GM18499 (cell line): ENCODE measurements at regions not wholly inside any gene's neighbourhood (a gene's known extent, or its start where the extent isn't known, plus 50 kb on each side); places are given as distances from the start of the nearest gene placed in this dataset.
"Not testable (repeated sequence)": the region's sequence is repeated elsewhere in the genome, so short reads cannot be mapped to it uniquely, and the experiment has no call there.

Experiments used
- ATAC-seq: cut with Tn5 transposase; IDR thresholded peaks from one replicate; pipeline ENCODE4 v1.9.1; 2021; ENCODE audit warnings: moderate number of reproducible peaks; ENCODE audit not compliant: insufficient read depth, unreplicated experiment

GRCh38 chr2:90173081-90173480 lies 1481.6 kb downstream of the RPIA start:
- not testable (repeated sequence) for ATAC-seq

- ATAC-seq: not testable (repeated sequence)
Measured at GRCh38 chr2:90179591-90179990, 1488.1 kb downstream of the RPIA start.

DNA sequence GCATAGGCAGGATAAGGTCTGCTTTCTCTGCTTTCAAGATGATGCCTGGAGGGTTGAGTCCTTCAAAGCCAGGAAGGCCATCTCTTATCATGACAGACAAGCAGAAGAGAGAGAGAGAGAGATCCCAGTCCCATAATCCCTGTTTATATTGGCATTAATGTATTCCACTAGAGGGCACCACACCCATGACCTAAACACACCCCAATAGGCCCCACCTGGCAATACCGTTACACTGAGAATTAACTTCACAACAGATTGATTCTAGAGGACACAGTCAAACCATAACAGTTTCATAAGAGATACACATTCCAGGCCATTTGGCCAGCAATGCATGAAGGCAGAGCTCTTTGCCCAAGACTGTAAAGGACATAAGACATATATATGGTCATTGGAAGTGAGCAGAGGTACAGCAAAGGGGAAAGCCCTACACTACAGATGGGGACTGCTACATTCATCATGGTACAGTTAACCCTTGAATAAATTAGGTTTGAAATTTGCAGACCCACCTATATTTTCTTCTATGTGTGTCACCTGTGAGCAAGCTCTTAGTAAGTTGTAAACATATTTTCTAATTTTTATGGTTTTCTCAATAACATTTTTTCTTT lies 1516.1 kb downstream of the RPIA start:
- no peak for ATAC-seq

DNA sequence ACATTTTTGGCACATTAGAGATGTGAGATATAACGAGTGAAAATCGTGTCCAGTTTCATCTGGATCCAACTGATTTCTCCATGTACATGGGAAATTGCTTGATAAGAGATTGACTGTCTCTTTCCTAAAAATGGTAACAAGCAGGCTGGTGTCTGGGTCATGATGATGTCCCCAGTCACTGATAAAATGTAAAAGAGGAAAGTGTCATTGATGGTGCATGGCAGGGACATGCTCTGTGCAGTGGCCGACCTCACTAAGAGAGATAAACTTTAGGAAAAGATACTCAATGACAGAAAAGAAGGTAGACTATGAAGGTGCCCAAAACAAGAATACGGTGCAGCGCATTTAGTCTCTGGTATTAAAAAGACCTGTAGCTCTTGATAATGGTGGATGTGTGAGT lies 1517.5 kb downstream of the RPIA start:
- no peak for ATAC-seq

- ATAC-seq: no peak
Measured at GRCh38 chr2:90209806-90210205, 1518.3 kb downstream of the RPIA start.

- not testable (repeated sequence) for ATAC-seq
Measured at GRCh38 chr2:90215880-90216279, 1524.4 kb downstream of the RPIA start.

GRCh38 chr2:90216801-90217200 lies 1525.3 kb downstream of the RPIA start:
- ATAC-seq: not testable (repeated sequence)

- not testable (repeated sequence) for ATAC-seq
Measured at GRCh38 chr2:90218534-90218933, 1527.1 kb downstream of the RPIA start.

DNA sequence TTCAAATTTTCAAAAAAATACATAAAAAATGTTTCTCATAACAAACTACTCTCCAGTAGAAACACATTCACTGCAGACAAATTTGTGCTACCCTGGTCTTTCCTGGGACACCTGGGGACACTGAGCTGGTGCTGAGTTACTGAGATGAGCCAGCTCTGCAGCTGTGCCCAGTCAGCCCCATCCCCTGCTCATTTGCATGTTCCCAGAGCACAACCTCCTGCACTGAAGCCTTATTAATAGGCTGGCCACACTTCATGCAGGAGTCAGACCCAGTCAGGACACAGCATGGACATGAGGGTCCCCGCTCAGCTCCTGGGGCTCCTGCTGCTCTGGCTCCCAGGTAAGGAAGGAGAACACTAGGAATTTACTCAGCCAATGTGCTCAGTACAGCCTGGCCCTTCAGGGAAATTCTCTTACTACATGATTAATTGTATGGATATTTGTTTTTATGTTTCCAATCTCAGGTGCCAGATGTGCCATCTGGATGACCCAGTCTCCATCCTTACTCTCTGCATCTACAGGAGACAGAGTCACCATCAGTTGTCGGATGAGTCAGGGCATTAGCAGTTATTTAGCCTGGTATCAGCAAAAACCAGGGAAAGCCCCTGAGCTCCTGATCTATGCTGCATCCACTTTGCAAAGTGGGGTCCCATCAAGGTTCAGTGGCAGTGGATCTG lies 1529.3 kb downstream of the RPIA start:
- ATAC-seq: not testable (repeated sequence)

GRCh38 chr2:90221300-90221651 lies 1529.8 kb downstream of the RPIA start:
- no peak for ATAC-seq

GRCh38 chr2:90224767-90225166 lies 1533.3 kb downstream of the RPIA start:
- not testable (repeated sequence) for ATAC-seq

DNA sequence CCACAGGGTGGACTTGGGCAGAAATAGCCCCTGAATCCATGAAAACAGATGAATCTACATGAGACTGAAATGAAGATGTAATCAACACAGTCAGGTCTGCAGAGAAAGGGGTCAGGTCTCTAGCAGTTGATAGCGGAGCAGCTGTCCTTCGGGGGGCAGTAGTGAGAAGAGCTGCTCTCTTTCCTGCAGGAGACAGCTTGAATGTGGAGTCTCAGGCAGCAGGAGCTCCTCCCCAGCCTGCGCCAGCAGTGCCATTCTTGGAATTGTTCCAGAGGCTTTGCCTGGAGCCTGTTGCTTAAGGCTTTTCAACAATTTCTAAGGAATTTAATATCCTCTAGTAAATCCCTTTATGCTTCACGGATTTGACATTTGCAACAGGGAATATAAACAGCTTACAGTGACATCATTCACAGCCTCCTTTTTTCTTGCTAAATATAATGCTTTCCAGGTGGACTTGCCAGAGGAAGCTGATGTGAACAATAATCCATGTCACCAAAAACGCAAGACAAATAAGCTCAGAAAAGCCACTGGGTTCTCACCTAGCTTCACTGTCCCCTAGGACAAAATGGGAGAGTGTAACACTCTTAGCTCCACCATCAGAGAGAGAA lies 1535.1 kb downstream of the RPIA start:
- ATAC-seq: not testable (repeated sequence)

GRCh38 chr2:90231199-90231598 lies 1539.7 kb downstream of the RPIA start:
- ATAC-seq: not testable (repeated sequence)

DNA sequence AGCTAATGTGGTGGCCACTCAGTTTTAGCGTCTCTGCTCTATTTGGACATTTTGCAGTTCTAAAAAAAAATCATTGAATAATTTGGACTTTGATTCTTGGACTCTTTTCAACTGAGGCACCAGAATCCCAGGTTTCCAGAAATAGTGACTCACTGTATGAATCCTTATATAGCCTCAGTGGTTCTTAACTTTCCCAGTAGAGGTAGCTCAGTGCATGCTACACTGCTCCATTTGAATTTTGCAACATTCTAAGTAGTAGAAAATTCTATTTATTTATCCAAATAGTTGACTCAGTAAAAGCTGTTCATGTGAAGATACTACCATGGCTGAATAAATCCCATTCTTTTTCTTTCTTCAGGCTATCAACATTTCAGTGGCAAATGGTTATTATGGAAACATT lies 1544.0 kb downstream of the RPIA start:
- ATAC-seq: not testable (repeated sequence)

GRCh38 chr2:90237923-90238361 lies 1546.5 kb downstream of the RPIA start:
- ATAC-seq: not testable (repeated sequence)

GRCh38 chr2:90238505-90239230 lies 1547.2 kb downstream of the RPIA start:
- not testable (repeated sequence) for ATAC-seq

GRCh38 chr2:90239769-90240168 lies 1548.3 kb downstream of the RPIA start:
- not testable (repeated sequence) for ATAC-seq

DNA sequence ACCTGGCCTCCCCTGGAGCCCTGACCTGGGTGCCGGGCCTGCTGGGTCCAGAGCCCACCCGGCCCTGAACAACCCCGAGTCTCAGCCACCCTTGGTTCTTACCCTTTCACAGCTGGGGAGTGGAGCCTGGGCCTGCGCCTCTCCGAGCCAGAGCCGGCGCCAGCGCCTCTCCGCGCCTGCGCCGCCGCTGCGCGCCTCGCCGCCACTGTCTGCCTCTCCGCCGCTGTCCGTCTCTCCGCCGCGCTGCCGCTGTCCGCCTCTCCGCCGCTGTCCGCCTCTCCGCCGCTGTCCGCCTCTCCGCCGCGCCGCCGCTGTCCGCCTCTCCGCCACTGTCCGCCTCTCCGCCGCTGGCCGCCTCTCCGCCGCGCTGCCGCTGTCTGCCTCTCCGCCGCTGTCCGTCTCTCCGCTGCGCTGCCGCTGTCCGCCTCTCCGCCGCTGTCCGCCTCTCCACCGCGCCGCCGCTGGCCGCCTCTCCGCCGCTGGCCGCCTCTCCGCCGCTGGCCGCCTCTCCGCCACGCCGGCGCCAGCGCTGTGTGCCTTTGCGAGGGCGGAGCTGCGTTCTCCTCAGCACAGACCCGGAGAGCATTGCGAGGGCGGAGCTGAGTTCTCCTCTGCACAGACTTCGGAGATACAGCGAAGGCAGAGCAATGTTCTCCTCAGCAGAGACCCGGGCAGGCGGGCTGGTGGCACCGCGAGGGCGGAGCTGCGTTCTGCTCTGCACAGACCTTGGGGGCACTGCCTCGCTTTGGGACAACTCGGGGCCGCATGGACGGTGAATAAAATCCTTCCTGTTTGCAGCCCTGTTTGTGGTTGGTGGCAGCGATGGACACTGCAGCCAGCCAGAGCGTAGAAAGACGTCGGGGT lies 1553.7 kb downstream of the RPIA start:
- not testable (repeated sequence) for ATAC-seq

- not testable (repeated sequence) for ATAC-seq
Measured at GRCh38 chr2:90248400-90248799, 1556.9 kb downstream of the RPIA start.

GRCh38 chr2:90250350-90250749 lies 1558.9 kb downstream of the RPIA start:
- not testable (repeated sequence) for ATAC-seq
